Fibroblast of skin of scalp (primary cell): ENCODE measurements at regions not wholly inside any gene's neighbourhood (a gene's known extent, or its start where the extent isn't known, plus 50 kb on each side); places are given as distances from the start of the nearest gene placed in this dataset.
A peak's percentile ranks its signal among the peaks of the same experiment; 100 is the strongest.
"Not testable (repeated sequence)": the region's sequence is repeated elsewhere in the genome, so short reads cannot be mapped to it uniquely, and the experiment has no call there.

ENCODE experiments used
- DNase-seq: peaks from one replicate; pipeline ENCODE4 v3.0.0-alpha.2; 2013

DNA sequence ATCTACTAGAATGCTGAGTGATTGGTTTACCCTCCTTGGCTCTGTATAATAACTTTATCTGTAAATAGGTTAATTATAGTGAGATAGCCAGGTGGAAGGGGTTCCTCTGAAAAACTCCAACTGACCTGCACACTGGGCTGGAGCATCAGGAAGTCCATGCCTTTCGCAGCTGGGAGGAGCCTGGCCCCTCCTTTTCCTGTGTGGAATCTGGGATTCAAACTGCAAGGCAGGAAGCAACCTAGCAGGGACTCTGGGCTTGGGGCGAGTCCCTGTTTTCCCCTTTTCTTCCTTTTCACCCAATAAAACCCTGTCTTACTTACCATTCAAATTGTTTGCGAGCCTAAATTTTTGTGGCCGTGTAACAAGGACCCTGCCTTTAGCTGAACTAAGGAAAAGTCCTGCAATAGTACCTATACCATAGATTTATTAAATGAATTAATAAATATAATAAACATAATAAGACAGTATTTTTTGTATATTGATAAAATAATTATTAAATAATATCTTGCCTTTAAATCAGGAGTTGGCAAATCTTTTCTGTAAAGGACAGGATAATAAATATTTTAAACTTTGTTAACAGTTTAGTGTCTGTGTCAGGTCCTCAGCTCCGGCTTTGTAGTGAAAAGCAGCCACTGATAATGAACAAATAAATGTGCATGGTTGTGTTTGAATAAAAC is 406.2 kb upstream of the MMS22L start:
- no peak for DNase-seq

DNA sequence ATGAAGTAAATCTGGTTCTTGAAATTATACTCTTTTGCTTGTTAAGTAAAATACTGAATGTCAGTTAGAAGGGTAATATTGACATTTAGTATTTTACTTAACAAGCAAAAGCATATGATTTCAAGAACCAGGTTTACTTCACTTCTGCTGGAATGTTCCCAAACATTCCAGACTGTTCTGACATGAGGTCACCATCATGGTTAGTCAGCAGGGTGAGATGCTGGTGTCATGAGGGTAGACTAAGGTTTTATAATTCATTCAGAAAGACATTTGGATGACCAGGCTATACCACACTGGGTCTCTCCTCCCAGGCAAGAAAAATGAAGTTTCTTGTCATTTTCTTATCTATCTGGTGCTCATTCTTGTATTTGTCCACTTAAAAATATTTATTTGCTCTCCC is 414.4 kb upstream of the MMS22L start:
- peak; percentile 67 for DNase-seq

DNA sequence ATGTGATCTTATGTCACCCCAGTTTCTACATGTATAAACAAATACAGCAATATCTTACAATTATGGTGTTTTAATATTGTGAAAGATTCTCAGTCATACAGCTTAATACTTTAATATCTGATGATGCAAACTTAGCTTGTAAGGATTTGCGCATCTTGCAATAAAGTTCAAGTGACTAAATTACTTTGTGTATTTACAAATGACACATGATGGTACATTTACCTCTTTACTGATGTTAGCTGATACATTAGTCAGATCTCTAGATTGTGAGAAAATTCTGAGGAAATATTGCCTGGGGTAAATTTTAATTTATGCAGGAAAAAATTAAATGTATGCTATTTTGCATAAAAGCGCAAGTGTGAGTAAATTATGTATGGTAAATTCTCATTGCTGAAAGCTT is 418.8 kb upstream of the MMS22L start:
- no peak for DNase-seq

DNA sequence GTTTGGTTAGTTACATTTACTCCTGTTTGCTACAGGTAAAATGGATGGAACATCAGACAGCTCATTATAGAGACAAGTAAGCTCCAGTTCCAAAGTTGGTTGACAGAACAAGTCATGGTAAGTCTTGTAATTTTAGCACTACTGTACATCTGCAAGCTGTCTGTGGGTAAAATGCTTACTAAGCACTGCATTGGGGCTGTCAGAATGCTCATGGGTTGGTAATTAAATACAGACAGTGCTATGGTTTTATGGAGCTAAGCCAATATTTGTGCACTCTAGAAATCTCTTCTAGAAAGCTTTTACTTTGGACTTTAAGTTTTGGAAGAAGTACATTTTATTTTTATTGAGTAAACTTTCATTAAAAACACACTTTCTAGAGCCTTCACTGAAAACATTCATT is 419.2 kb upstream of the MMS22L start:
- peak; percentile 21 for DNase-seq

DNA sequence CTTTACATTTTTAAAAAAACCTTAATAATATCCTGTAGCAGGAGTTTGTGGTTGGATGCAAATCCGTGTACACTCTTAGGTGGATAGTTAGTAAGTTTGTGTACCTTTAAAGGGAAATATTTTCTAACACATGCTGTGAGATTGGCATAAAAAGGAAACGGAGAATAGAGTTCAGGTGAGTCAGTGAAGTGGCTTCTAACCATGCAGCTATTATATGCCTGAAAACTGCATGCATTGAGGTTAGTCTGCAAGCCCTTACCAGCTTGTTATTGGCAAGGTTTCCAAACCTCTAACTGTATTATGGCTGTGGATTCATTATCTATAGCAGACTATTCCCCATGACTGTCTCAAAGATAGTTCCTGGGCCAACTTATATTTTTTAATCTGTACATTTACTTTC is 420.6 kb upstream of the MMS22L start:
- DNase-seq: no peak

DNA sequence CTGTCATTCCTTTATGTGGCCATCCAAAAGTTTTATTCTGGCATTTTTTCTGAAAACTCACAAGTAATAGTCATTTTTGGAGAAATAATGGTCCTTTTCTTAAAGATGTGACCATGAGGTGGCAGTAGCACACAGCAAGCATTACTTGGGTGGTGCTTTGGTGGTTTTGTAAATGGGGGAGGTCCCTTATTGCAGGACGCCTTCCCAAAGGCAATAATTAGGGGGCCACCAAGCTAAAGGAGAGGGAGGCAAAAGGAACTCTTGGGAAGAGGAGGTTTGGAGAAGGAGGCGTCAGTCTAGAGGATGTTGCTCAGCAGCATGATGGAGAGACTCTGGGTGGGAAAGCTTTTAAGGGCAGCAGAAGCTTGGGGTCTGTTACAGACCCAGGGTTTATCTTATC is 422.6 kb upstream of the MMS22L start:
- DNase-seq: peak; percentile 8

DNA sequence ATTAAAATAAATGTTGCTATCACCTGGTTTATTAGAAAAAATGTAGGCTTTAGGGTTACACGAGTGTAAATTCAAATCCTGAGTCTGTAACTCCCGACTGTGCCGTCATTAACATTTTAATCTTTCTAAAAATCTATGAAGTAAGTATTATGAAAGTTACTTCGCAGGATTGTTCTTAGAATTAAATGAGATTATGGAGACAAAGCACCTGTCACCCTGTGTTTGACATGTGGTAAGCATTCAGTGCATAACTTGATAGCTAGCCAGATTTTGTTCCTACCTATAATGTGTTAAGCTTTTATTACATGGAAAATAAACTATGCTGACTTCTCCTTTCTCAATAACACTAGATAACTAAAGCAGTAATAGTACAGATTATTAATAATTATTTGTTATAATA is 429.7 kb upstream of the MMS22L start:
- no peak for DNase-seq

DNA sequence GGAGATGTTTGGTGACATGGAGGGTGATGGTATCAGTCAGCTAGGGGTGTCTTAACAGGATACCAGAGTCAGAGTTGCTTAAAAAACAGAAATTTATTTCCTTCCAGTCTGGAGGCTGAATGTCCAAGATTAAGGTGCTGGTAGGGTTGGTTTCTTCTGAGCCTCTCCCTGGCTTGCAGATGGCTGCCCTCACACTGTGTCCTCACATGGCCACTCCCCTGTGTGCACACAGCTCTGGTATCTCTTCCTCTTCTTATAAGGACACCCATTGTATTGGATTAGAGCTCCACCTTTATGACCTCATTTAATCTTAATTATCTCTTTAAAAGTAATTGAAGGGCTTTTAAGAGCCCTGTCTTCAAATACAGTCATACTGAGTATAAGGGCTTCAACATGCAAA is 431.8 kb upstream of the MMS22L start:
- no peak for DNase-seq

DNA sequence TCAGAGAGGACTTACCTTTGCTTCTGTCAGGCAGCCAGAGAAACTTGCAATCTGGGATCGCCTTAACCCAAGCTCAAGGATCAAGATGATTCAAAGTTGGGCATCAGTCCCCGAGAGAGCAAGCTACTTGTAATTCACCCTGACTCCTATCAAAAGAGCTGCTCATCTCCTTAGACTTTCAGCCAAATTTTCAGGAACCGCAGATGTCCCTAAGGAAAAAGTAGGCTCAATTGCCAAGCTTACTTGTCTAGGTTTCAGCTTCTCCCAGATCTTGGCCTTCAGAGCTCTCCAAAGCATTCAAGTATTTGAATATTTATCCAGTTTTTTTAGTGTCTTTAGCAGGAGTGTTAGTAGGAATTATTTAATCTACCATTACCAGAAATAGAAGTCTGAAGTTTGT is 434.1 kb upstream of the MMS22L start:
- DNase-seq: peak; percentile 14

DNA sequence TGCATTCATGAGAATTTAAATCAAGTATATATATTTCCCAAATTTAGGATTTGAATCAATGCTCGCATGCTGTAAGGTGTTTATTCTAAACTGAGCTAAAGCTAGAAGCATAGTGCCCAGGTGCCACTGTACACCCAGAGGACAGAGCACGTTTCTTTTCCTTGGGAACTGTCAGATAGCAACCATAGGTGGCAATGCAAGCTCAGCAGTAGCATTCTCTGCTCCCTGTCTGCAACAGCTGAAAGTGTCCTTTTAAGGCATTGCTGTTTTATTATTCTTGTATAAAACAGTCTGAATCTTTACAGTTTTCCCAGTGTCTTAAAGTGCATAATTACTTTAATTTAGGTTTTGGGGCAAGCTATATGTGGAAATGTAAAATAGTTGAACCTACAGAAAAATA is 443.4 kb upstream of the MMS22L start:
- DNase-seq: peak; percentile 15

DNA sequence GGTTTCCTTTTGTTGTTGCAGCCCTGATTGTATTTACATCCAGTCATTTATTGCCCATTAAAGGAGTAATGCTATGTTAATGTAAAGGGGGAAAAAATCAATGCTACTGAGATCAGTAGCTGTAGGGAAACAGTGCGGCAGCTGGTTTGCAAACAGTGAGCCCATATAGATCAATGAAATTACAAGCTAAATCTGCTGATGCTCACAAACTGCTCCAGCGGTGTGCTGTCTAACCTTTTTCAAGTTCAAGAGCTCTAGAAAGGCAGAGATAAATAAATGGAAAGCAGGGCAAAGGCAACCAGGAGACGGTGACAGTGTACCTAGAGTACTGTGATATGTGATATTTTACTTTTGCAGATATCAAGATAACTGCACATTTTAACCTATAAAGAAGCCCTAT is 449.0 kb upstream of the MMS22L start:
- no peak for DNase-seq

DNA sequence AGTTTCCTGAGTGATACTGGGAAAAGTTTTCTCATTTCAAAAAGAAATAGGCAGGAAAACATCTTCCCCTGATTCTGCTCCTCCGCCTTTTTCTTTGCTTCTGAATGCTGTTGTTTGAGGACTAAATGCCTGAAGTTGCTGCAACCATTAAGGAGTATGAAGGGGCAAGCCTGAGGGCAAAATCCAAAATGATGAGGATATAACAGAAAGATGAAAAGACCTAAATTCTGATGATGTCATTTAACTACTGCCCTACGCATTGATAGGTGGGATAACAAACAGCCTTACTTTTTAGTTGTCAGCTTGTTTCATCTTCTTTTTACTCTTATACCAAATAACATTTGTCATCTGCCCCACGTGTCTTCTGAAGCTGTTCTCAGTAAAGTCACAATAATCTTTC is 474.6 kb upstream of the MMS22L start:
- no peak for DNase-seq

DNA sequence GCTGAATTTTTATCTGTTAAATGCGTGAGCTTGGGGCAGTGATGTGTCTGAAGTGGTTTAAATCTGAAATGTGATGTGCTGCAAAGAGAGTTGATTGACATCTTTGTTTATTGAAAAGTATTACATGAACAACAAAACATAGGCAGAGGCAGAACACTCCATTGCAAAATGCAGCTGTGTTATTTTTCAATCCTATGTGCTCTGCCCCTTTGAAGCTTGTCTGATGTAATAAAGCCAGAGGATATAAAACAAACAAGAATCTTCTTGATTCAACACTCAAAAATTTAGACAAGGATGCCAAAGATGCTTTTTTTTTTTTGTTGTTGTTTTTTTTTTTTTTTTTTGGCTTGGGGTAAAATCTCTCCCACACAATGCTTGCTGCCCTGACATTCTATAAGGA is 482.4 kb upstream of the MMS22L start:
- DNase-seq: peak; percentile 79

DNA sequence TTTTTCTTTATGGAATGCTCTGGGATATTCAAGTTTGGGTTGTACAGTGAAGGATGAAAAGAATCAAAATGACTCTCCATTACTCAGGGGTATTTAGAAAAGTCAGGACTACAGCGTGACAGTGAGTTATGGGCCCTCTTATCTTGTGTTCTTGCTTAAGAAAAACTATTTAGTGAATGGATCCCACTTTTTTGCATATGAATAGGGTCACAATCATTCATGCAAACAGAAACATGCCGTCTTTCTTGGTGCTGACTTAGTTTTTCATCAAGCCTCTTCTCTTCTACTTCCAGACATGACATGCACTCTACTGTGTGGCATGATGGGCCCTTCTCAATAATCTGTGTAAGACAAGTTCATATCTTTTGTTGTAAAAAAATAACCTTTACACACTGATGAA is 488.4 kb upstream of the MMS22L start:
- no peak for DNase-seq

DNA sequence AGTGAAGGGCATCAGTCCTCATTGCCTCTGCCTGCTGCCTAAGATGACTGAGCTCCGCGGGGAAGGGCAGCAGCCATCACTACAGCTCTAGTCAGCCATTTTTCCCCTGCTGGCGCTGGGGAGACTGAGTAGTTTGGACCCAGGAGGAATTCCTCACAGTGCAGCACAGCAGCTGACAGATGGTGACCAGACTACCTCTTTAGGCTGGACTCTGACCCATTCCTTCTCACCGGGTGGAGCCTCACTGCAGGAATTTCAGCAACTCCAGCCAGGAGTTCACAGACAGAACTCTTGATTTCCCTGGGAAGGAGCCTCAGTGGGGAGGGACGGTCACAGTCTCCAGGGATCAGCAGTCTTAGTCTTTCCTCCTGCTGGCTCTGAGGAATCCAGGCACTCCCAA is 492.0 kb upstream of the MMS22L start:
- no peak for DNase-seq

DNA sequence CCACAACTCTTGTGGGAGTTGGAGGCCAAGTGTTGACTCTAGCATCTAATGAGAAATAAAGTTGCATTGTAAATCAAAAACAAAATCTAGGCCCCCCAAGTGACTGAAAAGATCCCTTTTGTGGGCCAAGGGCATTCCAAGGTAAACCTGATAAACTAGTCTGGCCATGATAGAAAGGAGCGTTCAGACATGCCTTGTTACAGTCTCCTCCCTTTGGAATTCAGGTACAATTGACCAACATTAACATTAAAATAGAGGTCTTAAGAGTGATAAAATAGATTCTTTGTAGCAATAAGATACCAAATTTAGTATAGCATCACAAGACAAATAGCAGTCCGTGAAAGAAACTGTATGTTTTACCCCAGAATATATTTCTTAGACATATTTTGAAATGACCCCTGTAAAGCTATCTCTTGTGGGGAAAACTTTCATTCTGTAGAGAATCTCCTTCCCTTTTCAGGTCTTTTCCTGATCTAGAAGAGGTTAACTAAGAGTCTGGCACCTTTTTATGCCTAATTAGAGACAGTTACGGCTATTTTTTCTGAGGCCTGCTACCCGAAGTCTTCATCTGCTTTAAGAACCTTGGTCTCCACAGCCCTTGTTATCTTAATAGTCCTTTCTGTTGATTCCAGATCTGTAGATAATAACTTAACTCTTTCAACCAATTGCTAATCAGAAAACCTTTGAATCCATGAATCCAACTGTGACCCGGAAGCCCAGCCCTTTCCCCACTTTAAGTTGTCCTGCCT is 495.4 kb upstream of the MMS22L start:
- DNase-seq: no peak

DNA sequence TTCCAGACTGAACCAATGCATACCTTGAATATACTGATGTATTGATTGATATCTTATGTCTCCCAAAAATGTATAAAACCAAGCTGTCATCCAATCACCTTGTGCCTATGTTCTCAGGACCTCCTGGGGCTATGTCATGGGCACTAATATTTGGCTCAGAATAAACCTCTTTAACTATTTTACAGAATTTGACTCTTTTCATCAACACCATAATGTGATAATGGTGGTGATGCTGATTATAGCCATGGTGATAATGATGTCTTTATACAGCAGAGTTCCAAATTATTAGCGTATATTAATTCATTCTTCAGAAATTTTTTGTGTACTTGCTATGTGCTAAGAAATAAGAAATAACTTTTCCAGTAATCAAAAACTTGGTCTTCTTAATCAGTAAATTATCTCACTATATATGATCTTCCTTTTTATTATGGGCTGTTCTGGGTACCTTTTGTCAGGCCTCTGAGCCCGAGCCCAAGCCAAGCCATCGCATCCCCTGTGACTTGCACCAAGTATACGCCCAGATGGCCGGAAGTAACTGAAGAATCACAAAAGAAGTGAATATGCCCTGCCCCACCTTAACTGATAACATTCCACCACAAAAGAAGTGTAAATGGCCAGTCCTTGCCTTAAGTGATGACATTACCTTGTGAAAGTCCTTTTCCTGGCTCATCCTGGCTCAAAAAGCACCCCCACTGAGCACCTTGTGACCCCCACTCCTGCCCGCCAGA is 496.2 kb upstream of the MMS22L start:
- DNase-seq: not testable (repeated sequence)

DNA sequence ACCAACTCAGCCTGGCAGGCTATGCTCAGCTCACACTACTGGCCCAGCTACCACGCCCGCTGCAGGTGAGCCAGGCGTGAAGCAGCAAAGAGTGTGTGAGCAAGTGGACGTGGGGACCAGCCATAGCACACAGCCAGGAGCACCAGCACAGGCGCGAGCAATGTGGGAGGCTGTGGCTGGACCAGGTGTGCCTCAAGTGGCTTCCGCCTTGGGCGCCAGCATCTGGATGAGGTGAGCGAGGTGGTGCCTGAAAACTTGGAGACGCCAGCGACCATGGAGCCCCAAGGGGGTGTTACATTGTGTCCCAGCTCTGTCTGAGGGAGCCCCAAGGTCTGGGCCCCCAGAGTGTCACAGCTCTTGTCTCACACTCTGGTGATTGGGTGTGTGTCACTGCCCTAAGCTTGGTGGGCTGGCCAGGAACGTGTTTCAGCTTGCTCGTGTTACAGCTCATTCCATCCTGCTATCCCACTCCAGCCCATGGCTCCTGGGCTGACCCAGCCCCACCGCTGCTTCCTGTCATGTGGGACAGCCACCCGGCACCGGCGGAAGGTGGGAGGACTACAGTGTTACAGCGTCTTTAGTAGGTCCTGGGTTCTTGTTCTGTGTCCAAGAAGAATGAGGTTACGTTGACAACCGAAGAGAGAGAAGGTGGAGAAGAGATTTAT is 508.0 kb upstream of the MMS22L start:
- no peak for DNase-seq

DNA sequence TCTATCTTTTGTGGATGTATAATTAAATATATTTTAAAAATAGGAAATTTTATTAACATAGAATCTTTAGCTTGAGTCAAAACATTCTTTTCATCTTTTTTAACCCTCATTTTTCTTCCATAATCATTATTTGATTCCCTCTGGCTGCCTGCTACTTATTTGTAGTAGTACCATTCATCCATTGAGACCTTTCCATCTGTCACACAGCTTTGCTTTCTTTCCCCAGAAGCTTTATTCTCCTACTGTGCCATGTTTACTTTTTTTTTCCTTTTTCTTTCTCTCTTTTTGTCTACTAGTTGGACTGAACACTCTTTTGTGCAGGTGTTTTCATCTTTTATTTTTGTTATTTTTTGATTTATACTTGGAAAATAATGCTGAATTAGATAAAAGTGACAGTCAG is 522.6 kb upstream of the MMS22L start:
- DNase-seq: no peak

DNA sequence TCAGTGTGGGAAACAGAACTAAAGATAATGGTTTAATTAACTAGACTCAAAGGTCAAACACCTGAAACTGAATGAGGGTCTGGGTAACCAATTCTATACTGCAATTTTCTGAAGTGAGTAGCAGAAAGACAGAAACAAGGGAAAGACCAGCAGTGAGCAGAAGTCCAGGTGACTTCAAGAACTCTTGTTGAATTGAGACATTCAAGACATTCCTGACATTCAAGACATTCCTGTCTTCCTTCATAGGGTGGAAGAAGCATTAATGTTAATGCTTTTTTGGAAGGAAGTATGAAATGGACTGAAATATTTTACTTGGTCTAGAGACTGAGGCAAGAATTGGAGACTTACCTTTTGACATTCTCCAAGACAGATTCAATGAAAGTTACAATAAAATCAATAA is 529.9 kb upstream of the MMS22L start:
- no peak for DNase-seq

DNA sequence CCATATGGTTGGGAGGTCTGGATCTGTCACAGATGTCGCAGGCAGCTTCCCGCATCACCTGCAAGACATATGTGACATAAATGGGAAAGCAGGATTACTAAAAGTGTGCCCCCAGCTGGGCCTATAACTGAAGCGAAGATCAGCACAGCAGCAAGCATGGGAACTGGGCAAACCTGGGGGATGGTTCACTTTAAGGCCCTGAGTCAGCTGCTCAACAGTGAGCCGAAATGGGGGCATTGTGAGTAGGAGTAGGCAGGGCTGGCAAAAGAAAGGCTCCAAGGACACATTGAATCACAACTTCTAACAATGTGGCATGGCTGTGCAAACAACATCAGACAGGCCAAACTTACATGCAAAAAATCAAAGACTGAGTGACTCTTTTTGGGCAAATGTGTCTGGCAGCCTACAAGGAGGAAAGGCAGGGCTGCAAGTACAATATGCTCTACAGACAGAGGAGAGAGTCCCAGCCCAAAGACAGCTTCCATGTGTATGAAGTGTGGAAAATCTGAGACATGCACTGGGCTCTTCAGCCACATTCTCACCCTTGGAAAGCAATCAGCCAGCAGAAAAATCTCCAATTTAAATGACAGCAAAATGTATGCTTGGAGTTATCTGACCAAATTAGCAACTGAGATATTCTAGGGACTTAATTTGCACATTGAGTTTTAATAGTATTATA is 531.0 kb upstream of the MMS22L start:
- DNase-seq: no peak

DNA sequence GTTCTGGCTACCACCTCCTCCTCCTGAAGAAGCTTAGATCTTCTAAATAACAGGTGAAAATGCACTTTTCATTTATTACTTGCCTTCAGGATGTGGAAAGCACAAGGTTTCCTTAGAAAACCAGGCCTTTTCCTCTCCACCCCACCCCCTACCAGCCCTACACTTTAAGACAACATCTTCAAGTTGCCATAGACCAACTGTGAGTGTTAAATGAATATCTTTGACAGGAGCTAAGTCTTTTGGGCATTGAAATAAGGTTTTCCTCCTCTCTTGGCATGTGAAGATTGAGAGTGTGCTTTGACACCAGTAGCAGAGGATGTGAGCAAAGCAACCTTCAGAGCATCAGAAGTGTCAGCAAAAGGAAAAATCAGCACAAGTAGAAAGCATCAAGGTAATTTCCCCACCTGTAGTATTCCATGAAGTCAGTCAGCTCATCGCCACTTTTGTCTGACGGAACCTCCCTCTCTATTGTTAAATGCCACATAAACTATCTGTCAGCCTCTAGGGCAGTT is 532.3 kb upstream of the MMS22L start:
- no peak for DNase-seq

DNA sequence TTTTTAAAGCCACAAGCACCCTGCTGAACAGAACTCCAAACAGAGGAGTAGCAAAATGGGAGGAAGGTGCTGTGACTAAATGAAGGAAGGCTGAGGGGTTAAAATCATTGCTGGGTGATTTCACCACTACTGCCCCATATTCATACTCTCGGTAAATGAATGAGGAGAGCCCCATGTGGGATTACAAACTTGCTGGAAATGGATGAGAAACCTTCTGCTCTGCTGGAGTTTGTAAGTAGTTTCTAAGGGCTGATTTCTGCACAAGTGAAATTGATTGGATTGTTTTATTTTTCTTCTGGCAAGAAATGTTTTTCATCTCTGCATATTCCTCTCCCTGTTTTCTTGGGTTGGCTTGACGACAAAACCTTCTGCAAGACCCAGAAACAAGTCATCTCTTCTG is 533.5 kb upstream of the MMS22L start:
- DNase-seq: no peak
